Activated CD8-positive, alpha-beta memory T cell treated with anti-CD3 and anti-CD28 coated beads for 4 hours (primary cell): ENCODE measurements at regions not wholly inside any gene's neighbourhood (a gene's known extent, or its start where the extent isn't known, plus 50 kb on each side); places are given as distances from the start of the nearest gene placed in this dataset.
"Not testable (repeated sequence)": the region's sequence is repeated elsewhere in the genome, so short reads cannot be mapped to it uniquely, and the experiment has no call there.

Experiments used
- DNase-seq, 2 donors: peaks; one replicate each; pipeline ENCODE4 v3.0.0-alpha.2; 2020; ENCODE audit warnings: low read depth in 2 of 2

GRCh38 chr13:90721937-90722336 lies 625.5 kb upstream of the MIR17HG start:
- no peak for DNase-seq

DNA sequence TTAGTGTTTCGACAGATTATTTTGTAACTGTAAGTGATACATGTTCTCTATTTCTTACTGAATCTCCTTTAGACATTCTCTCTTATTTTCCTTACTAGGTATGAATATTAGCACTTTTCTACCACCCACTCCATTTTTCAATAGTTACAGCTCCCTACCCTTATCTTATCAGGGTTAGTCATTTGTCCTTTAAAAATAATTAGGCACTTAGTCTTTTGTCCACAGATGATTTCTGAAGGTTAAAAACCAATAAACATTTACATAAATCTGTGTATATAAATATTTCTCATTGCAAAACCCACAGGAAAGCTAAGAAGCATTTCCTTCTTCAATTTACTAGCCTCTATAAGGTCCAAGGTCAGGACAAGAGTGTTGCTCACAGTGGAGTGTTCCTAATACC lies 624.1 kb upstream of the MIR17HG start:
- no peak for DNase-seq

- DNase-seq: no peak
These were observed 621.1 kb upstream of the MIR17HG start for GRCh38 chr13:90726375-90726774.

GRCh38 chr13:90732049-90732448 lies 615.4 kb upstream of the MIR17HG start:
- no peak for DNase-seq

DNA sequence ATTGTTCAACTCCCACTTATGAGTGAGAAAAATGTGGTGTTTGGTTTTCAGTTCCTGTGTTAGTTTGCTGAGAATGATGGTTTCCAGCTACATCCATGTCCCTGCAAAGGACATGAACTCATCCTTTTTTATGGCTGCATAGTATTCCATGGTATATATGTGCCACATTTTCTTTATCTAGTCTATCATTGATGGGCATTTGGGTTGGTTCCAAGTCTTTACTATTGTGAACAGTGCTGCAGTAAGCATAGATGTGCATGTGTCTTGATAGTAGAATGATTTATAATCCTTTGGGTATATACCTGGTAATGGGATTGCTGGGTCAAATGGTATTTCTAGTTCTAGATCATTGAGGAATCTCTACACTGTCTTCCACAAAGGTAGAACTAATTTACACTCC lies 613.0 kb upstream of the MIR17HG start:
- not testable (repeated sequence) for DNase-seq

GRCh38 chr13:90738881-90739280 lies 608.6 kb upstream of the MIR17HG start:
- DNase-seq: no peak

DNA sequence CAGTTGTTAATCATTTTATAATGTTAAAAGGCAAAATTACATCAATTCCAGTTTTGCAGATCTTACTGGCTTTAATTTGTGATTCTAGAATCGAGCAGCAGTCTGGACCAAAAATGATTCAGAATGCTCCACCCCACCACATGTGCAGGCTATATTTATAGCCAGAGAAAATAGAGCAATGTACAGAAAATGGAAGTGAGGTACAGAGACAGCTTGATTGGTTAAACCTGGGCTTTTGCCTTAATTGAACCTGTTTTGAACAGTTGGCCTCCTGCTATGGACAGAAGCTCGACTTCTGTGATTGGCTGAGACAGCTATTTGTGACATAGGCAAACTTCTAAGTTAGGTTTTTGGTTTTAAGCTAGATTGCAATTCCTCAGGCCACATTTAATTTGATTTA lies 607.4 kb upstream of the MIR17HG start:
- no peak for DNase-seq

- no peak for DNase-seq
These were observed 605.1 kb upstream of the MIR17HG start for GRCh38 chr13:90742381-90742780.

GRCh38 chr13:90746230-90746629 lies 601.3 kb upstream of the MIR17HG start:
- no peak for DNase-seq

DNA sequence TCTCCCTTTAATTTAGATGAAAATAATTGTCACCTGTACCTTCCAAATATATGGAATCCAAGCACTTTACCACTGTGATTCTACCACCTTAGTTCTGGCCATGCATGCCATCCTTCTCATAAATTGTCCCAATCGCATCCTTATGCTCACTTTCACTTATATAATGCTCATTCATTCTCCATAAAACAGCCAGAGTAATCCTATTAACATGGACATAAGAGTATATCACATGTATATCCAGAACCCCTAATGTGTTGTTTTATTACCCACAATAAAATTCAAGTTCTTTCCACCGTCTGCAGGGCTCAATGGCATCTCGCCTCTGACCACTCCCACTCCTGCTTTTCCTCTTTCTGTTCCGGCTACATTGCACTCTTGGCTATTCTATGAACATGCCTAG lies 597.5 kb upstream of the MIR17HG start:
- DNase-seq: no peak

GRCh38 chr13:90751026-90751425 lies 596.5 kb upstream of the MIR17HG start:
- no peak for DNase-seq

GRCh38 chr13:90752070-90752469 lies 595.4 kb upstream of the MIR17HG start:
- no peak for DNase-seq

- DNase-seq: no peak
These were observed 590.3 kb upstream of the MIR17HG start for GRCh38 chr13:90757127-90757680.

- DNase-seq: no peak
These were observed 586.8 kb upstream of the MIR17HG start for GRCh38 chr13:90760639-90761038.

GRCh38 chr13:90763476-90764150 lies 583.9 kb upstream of the MIR17HG start:
- DNase-seq: no peak

GRCh38 chr13:90766386-90766902 lies 581.0 kb upstream of the MIR17HG start:
- no peak for DNase-seq

GRCh38 chr13:90768116-90768515 lies 579.4 kb upstream of the MIR17HG start:
- no peak for DNase-seq

GRCh38 chr13:90769387-90769786 lies 578.1 kb upstream of the MIR17HG start:
- no peak for DNase-seq

DNA sequence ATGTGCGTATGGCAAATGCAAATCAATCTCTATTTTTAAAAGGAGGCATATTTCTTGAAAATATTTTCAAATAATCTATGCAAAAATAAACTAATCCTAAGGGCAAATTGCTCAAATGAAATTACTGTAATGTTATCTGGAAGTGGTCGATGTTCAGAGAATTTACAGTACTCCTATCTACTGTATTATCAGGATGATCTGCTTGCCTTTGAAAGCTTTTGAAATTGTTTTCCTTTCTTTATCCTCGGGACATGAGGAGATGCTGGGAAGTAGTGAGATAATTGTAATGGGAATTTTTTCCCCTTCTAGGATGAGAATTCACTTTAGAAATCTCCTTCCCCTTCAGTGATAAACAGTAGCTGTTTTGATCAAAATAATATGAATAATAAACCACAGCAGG lies 577.2 kb upstream of the MIR17HG start:
- DNase-seq: no peak

- DNase-seq: no peak
These were observed 573.8 kb upstream of the MIR17HG start for GRCh38 chr13:90773681-90774080.

DNA sequence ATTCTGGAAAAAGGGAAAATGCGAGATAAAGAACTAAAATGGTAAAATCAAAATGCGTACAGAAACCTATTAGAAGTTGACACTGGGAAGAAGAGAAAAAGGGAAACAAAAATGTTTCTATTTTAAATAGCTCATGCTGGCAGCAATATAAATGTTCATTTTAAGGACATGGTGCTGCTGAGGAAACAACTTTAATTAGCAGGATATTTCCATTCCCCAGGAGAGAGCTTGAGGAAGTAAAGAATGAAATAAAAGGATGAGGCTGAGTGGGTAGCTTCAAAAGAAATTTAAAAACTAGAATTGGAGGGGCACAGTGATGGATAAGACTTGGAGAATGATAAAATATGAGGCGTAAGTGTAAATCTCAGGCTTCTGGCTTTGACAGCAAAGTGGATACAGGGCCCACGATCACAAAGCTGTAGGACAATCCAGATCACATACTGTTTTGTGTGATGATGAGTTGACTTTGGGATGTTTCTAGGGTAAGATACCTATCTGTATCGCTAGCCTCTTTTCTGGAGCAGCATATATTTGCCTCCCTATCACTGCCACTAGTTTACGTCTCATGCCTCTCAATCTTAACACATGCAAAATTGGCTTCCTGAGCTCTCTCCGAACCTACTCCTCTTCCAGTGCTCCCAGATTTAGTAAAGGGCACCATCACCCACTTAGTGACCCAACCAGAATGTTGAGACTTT lies 571.3 kb upstream of the MIR17HG start:
- no peak for DNase-seq

GRCh38 chr13:90783273-90783672 lies 564.2 kb upstream of the MIR17HG start:
- no peak for DNase-seq

GRCh38 chr13:90787007-90787406 lies 560.5 kb upstream of the MIR17HG start:
- no peak for DNase-seq
